ENCODE measurements at regions not wholly inside any gene's neighbourhood (a gene's known extent, or its start where the extent isn't known, plus 50 kb on each side); places are given as distances from the start of the nearest gene placed in this dataset.

DNA sequence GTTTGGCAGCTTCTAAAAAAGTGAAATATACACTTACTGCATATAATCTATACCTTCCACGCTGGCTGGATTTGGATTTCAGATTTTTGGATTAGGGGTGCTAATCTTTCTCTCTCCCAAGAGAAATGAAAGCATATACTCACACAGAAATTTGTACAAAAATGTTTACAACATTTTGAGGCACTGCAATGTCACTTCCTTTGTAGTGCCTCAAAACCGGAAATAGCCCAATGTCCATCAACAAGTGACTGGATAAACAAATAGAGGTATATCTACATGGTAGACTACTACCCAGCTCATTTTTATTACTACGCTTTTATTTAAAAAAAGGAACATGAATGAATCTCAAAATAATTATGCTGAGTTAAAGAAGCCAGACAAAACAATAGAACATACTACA lies 74.0 kb upstream of the MIER3 start:
- H3K4me3 ChIP-seq (ENCODE audit: low read depth, low read length): no peak overlapping the region
- ChIA-PET CTCF (no interaction called here), POLR2A (no interaction called here)
- no peak for DNase-seq (ENCODE audit: low read depth, low spot score)
- no peak for TF ChIP-seq CTCF (IDR thresholded peaks at IDR 0.05; ENCODE audit: insufficient read depth, low read length, missing control alignments)

GRCh38 chr5:57028161-57028560 lies 76.2 kb upstream of the MIER3 start:
- POLR2A ChIA-PET: no interaction called here
- no peak for DNase-seq (ENCODE audit: low read depth, low spot score)

GRCh38 chr5:57032151-57032551 lies 80.2 kb upstream of the MIER3 start:
- POLR2A ChIA-PET: no interaction called here
- CTCF ChIA-PET: no interaction called here

More at GRCh38 chr5:57028161-57028560, 76.2 kb upstream of the MIER3 start:
- CTCF ChIA-PET: no interaction called here
- TF ChIP-seq CTCF (IDR thresholded peaks at IDR 0.05; ENCODE audit: insufficient read depth, low read length, missing control alignments): no peak
- no peak overlapping the region for H3K4me3 ChIP-seq (ENCODE audit: low read depth, low read length)

GRCh38 chr5:57033103-57033502 lies 81.2 kb upstream of the MIER3 start:
- no peak for DNase-seq (ENCODE audit: low read depth, low spot score)
- ChIA-PET POLR2A (no interaction called here), CTCF (no interaction called here)

More at GRCh38 chr5:57032151-57032551, 80.2 kb upstream of the MIER3 start:
- no peak overlapping the region for H3K4me3 ChIP-seq (ENCODE audit: low read depth, low read length)
- no peak for DNase-seq (ENCODE audit: low read depth, low spot score)
- TF ChIP-seq CTCF (IDR thresholded peaks at IDR 0.05; ENCODE audit: insufficient read depth, low read length, missing control alignments): no peak

GRCh38 chr5:57033503-57033902 lies 81.6 kb upstream of the MIER3 start:
- no peak for DNase-seq (ENCODE audit: low read depth, low spot score)
- no peak for TF ChIP-seq CTCF (IDR thresholded peaks at IDR 0.05; ENCODE audit: insufficient read depth, low read length, missing control alignments)
- no peak overlapping the region for H3K4me3 ChIP-seq (ENCODE audit: low read depth, low read length)
- CTCF ChIA-PET: no interaction called here
- POLR2A ChIA-PET: no interaction called here

More at GRCh38 chr5:57033103-57033502, 81.2 kb upstream of the MIER3 start:
- TF ChIP-seq CTCF (IDR thresholded peaks at IDR 0.05; ENCODE audit: insufficient read depth, low read length, missing control alignments): no peak
- H3K4me3 ChIP-seq (ENCODE audit: low read depth, low read length): no peak overlapping the region

GRCh38 chr5:57034201-57034916 lies 82.4 kb upstream of the MIER3 start:
- ChIA-PET CTCF (no interaction called here), POLR2A (no interaction called here)
- DNase-seq (ENCODE audit: low read depth, low spot score): no peak
- TF ChIP-seq CTCF (IDR thresholded peaks at IDR 0.05; ENCODE audit: insufficient read depth, low read length, missing control alignments): no peak
- H3K4me3 ChIP-seq (ENCODE audit: low read depth, low read length): no peak overlapping the region

All from AG04449 (cell line).